ENCODE measurements at regions not wholly inside any gene's neighbourhood (a gene's known extent, or its start where the extent isn't known, plus 50 kb on each side); places are given as distances from the start of the nearest gene placed in this dataset.

DNA sequence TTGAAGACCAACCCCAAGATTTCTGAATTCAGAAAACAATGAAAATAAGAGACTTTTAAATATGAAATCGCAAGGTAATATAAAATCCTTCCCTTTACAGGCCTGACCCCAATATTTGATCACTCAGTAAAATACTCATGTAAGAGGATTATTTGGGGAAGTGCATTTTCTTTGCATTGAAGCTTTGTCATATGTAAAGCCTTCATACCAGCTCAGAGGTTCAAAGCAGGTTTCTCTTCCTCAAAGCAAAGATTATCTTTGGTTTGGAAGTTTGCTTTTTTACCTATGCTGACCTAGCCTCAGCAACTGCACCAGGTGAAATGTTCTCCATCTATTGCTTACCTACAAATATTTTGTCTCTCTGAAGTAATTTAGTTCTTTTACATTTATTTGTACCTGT, 106.5 kb upstream of the PARP8 start:
- TF ChIP-seq EZH2 (IDR thresholded peaks at IDR 0.05; ENCODE audit: low read depth): no peak
- TF ChIP-seq, protein P1, sequence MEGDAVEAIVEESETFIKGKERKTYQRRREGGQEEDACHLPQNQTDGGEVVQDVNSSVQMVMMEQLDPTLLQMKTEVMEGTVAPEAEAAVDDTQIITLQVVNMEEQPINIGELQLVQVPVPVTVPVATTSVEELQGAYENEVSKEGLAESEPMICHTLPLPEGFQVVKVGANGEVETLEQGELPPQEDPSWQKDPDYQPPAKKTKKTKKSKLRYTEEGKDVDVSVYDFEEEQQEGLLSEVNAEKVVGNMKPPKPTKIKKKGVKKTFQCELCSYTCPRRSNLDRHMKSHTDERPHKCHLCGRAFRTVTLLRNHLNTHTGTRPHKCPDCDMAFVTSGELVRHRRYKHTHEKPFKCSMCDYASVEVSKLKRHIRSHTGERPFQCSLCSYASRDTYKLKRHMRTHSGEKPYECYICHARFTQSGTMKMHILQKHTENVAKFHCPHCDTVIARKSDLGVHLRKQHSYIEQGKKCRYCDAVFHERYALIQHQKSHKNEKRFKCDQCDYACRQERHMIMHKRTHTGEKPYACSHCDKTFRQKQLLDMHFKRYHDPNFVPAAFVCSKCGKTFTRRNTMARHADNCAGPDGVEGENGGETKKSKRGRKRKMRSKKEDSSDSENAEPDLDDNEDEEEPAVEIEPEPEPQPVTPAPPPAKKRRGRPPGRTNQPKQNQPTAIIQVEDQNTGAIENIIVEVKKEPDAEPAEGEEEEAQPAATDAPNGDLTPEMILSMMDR (conservative IDR thresholded peaks at IDR 0.05): no peak

Data from PC-9 (cell line).